ENCODE measurements at regions not wholly inside any gene's neighbourhood (a gene's known extent, or its start where the extent isn't known, plus 50 kb on each side); places are given as distances from the start of the nearest gene placed in this dataset.

DNA sequence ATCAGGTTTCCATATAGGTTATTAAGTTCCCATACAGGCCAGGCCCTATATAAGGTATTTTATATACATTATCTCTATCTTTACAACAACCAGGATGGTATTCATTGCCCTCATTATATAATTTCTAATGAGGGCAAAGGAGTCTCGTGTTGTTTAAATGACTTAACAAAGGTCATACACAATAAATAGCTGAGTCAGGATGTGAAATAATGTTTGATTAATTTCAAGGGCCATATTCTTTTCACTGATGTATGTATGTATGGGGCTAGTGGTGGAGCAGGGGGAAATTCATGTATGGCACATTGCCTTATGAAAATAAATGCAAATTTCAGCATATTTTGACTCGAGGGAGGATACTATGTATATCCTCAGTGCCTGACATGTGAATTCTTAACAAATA, 200.7 kb downstream of the FAXC start:
- no peaks in the 10 kb centered on the region for H3K9me2 ChIP-seq (ENCODE audit: insufficient read depth, low read length)
- H4K20me1 ChIP-seq (ENCODE audit: insufficient read depth) = no peaks in the 10 kb centered on the region
- H3F3A ChIP-seq (ENCODE audit: insufficient read depth, low read length, poor library complexity, severe bottlenecking) = no peaks in the 10 kb centered on the region
- no peak overlapping the region for H3K9ac ChIP-seq (ENCODE audit: low read length)
- no peak overlapping the region for H2AFZ ChIP-seq (ENCODE audit: low read depth, low read length)
- no peak overlapping the region for H3K4me2 ChIP-seq (ENCODE audit: low read length)
- no peak overlapping the region for H3K27ac ChIP-seq (ENCODE audit: low read length)
- TF ChIP-seq, protein P1, sequence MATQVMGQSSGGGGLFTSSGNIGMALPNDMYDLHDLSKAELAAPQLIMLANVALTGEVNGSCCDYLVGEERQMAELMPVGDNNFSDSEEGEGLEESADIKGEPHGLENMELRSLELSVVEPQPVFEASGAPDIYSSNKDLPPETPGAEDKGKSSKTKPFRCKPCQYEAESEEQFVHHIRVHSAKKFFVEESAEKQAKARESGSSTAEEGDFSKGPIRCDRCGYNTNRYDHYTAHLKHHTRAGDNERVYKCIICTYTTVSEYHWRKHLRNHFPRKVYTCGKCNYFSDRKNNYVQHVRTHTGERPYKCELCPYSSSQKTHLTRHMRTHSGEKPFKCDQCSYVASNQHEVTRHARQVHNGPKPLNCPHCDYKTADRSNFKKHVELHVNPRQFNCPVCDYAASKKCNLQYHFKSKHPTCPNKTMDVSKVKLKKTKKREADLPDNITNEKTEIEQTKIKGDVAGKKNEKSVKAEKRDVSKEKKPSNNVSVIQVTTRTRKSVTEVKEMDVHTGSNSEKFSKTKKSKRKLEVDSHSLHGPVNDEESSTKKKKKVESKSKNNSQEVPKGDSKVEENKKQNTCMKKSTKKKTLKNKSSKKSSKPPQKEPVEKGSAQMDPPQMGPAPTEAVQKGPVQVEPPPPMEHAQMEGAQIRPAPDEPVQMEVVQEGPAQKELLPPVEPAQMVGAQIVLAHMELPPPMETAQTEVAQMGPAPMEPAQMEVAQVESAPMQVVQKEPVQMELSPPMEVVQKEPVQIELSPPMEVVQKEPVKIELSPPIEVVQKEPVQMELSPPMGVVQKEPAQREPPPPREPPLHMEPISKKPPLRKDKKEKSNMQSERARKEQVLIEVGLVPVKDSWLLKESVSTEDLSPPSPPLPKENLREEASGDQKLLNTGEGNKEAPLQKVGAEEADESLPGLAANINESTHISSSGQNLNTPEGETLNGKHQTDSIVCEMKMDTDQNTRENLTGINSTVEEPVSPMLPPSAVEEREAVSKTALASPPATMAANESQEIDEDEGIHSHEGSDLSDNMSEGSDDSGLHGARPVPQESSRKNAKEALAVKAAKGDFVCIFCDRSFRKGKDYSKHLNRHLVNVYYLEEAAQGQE (IDR thresholded peaks at IDR 0.05; ENCODE audit: borderline replicate concordance) = no peak
- no peak for TF ChIP-seq SMC3 (conservative IDR thresholded peaks at IDR 0.05; ENCODE audit: poor library complexity)
- TF ChIP-seq, protein P2, sequence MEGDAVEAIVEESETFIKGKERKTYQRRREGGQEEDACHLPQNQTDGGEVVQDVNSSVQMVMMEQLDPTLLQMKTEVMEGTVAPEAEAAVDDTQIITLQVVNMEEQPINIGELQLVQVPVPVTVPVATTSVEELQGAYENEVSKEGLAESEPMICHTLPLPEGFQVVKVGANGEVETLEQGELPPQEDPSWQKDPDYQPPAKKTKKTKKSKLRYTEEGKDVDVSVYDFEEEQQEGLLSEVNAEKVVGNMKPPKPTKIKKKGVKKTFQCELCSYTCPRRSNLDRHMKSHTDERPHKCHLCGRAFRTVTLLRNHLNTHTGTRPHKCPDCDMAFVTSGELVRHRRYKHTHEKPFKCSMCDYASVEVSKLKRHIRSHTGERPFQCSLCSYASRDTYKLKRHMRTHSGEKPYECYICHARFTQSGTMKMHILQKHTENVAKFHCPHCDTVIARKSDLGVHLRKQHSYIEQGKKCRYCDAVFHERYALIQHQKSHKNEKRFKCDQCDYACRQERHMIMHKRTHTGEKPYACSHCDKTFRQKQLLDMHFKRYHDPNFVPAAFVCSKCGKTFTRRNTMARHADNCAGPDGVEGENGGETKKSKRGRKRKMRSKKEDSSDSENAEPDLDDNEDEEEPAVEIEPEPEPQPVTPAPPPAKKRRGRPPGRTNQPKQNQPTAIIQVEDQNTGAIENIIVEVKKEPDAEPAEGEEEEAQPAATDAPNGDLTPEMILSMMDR (IDR thresholded peaks at IDR 0.05; ENCODE audit: poor library complexity, severe bottlenecking) = no peak
- TF ChIP-seq EP300 (conservative IDR thresholded peaks at IDR 0.05; ENCODE audit: poor library complexity, severe bottlenecking) = no peak
- TF ChIP-seq TAF1 (IDR thresholded peaks at IDR 0.05; ENCODE audit: low read depth) = no peak
- TF ChIP-seq RAD21 (conservative IDR thresholded peaks at IDR 0.05) = no peak
- TF ChIP-seq EZH2 (IDR thresholded peaks at IDR 0.05; ENCODE audit: borderline replicate concordance, insufficient read depth, low read length, poor library complexity, severe bottlenecking) = no peak
- TF ChIP-seq POLR2AphosphoS5 (IDR thresholded peaks at IDR 0.05) = no peak
- no peaks in the 10 kb centered on the region for H3K27me3 ChIP-seq (ENCODE audit: insufficient read depth, low read depth, low read length)
- H3K9me3 ChIP-seq (ENCODE audit: low read length) = no peaks in the 10 kb centered on the region
- no peaks in the 10 kb centered on the region for H3K79me2 ChIP-seq (replicated peaks; ENCODE audit: insufficient read depth, low read length)
- no peaks in the 10 kb centered on the region for H3K36me3 ChIP-seq (ENCODE audit: insufficient read depth, low read length)
- H3K4me3 ChIP-seq (ENCODE audit: low read length) = no peak overlapping the region

GRCh38 chr6:99148111-99148510, 200.4 kb upstream of the FBXL4 start:
- H4K20me1 ChIP-seq (ENCODE audit: insufficient read depth) = no peaks in the 10 kb centered on the region
- no peaks in the 10 kb centered on the region for H3K79me2 ChIP-seq (replicated peaks; ENCODE audit: insufficient read depth, low read length)
- no peak overlapping the region for H3K9ac ChIP-seq (ENCODE audit: low read length)
- no peak overlapping the region for H3K4me2 ChIP-seq (ENCODE audit: low read length)
- no peaks in the 10 kb centered on the region for H3K9me2 ChIP-seq (ENCODE audit: insufficient read depth, low read length)
- no peaks in the 10 kb centered on the region for H3K36me3 ChIP-seq (ENCODE audit: insufficient read depth, low read length)
- no peaks in the 10 kb centered on the region for H3K27me3 ChIP-seq (ENCODE audit: insufficient read depth, low read depth, low read length)
- H3K9me3 ChIP-seq (ENCODE audit: low read length) = no peaks in the 10 kb centered on the region
- no peak overlapping the region for H3K4me3 ChIP-seq (ENCODE audit: low read length)
- no peak overlapping the region for H3K27ac ChIP-seq (ENCODE audit: low read length)
- H2AFZ ChIP-seq (ENCODE audit: low read depth, low read length) = no peak overlapping the region
- TF ChIP-seq SMC3 (conservative IDR thresholded peaks at IDR 0.05; ENCODE audit: poor library complexity) (no peak), TAF1 (IDR thresholded peaks at IDR 0.05; ENCODE audit: low read depth) (no peak), RAD21 (conservative IDR thresholded peaks at IDR 0.05) (no peak), EZH2 (IDR thresholded peaks at IDR 0.05; ENCODE audit: borderline replicate concordance, insufficient read depth, low read length, poor library complexity, severe bottlenecking) (no peak), EP300 (conservative IDR thresholded peaks at IDR 0.05; ENCODE audit: poor library complexity, severe bottlenecking) (no peak), MXI1 (conservative IDR thresholded peaks at IDR 0.05; ENCODE audit: poor library complexity, severe bottlenecking) (no peak), POLR2AphosphoS5 (IDR thresholded peaks at IDR 0.05) (no peak)
- TF ChIP-seq, protein P2 (IDR thresholded peaks at IDR 0.05; ENCODE audit: poor library complexity, severe bottlenecking) = no peak
- TF ChIP-seq, protein P1 (IDR thresholded peaks at IDR 0.05; ENCODE audit: borderline replicate concordance) = no peak
- no peaks in the 10 kb centered on the region for H3F3A ChIP-seq (ENCODE audit: insufficient read depth, low read length, poor library complexity, severe bottlenecking)
